Peyer's patch (tissue), 4 donors: ENCODE measurements at regions not wholly inside any gene's neighbourhood (a gene's known extent, or its start where the extent isn't known, plus 50 kb on each side); places are given as distances from the start of the nearest gene placed in this dataset.

Experiments
- DNase-seq, 3 donors: peaks; one replicate each; pipeline ENCODE4 v3.0.0-alpha.2; 2017 to 2019
- H3K27ac ChIP-seq, 4 donors: fragments of 200-600 bp; sonication (generic); one replicate each; pipeline ENCODE4 v1.5.1; 2016 to 2019
- H3K27me3 ChIP-seq, 2 donors: fragments of 200-600 bp; sonication (generic); one replicate each; pipeline ENCODE4 v1.5.1; 2019
- H3K36me3 ChIP-seq, 3 donors: fragments of 200-600 bp; sonication (generic); one replicate each; pipeline ENCODE4 v1.5.1; 2016 to 2019
- H3K4me1 ChIP-seq, 4 donors: fragments of 200-600 bp; sonication (generic); one replicate each; pipeline ENCODE4 v1.5.1; 2016 to 2019
- H3K4me3 ChIP-seq, 4 donors: fragments of 200-600 bp; sonication (generic); 1 replicate in 3 of 4; 2 replicates in 1 of 4; pipeline ENCODE4 v1.5.1; 2016 to 2019; ENCODE audit warnings: mild to moderate bottlenecking in 1 of 4
- H3K9me3 ChIP-seq, 4 donors: fragments of 200-600 bp; sonication (generic); one replicate each; pipeline ENCODE4 v1.5.1; 2016 to 2019; ENCODE audit warnings: mild to moderate bottlenecking in 1 of 4
- CTCF ChIP-seq, 6 experiments: fragments of 450-650 bp in 4 of 6; fragments of 200-600 bp in 2 of 6; sonication (generic) in 1 of 6; IDR thresholded peaks; one replicate each; pipeline ENCODE4 v1.5.1; 2017 to 2019; ENCODE audit warnings: antibody characterized with exemption in 6 of 6, mild to moderate bottlenecking in 3 of 6, moderate library complexity in 1 of 6
- POLR2A ChIP-seq, 2 donors: fragments of 450-650 bp; IDR thresholded peaks; one replicate each; pipeline ENCODE4 v1.5.1; 2017; ENCODE audit warnings: antibody characterized with exemption in 2 of 2, mild to moderate bottlenecking in 2 of 2, moderate library complexity in 2 of 2

GRCh38 chr20:58162986-58163385, 65.5 kb downstream of the ANKRD60 start:
- Histone ChIP-seq H3K4me1 (no peaks in the 10 kb centered on the region), H3K4me3 (no peak overlapping the region), H3K27ac (no peak overlapping the region), H3K27me3 (no peaks in the 10 kb centered on the region), H3K36me3 (no peaks in the 10 kb centered on the region), H3K9me3 (no peaks in the 10 kb centered on the region)
- DNase-seq = peak in 1 of 3 donors; percentile 26
- TF ChIP-seq POLR2A (IDR thresholded peaks at IDR 0.05) = no peak
- no peak for TF ChIP-seq CTCF (IDR thresholded peaks at IDR 0.05)

- Histone ChIP-seq H3K27ac (peak overlapping the region in 1 of 4 donors; percentile 28), H3K9me3 (no peaks in the 10 kb centered on the region), H3K4me3 (no peak overlapping the region), H3K36me3 (no peaks in the 10 kb centered on the region), H3K4me1 (no peaks in the 10 kb centered on the region), H3K27me3 (no peaks in the 10 kb centered on the region)
- peak in 1 of 3 donors; percentile 15 for DNase-seq
- TF ChIP-seq POLR2A (IDR thresholded peaks at IDR 0.05) (no peak), CTCF (IDR thresholded peaks at IDR 0.05) (no peak)
These were observed 67.3 kb downstream of the ANKRD60 start for GRCh38 chr20:58161192-58161591.

GRCh38 chr20:58160451-58161061, 67.9 kb downstream of the ANKRD60 start:
- Histone ChIP-seq H3K27me3 (no peaks in the 10 kb centered on the region), H3K27ac (peak overlapping the region in 1 of 4 donors; percentile 39), H3K4me1 (no peaks in the 10 kb centered on the region), H3K36me3 (no peaks in the 10 kb centered on the region), H3K9me3 (no peaks in the 10 kb centered on the region), H3K4me3 (no peak overlapping the region)
- TF ChIP-seq POLR2A (IDR thresholded peaks at IDR 0.05) = no peak
- TF ChIP-seq CTCF (IDR thresholded peaks at IDR 0.05) = no peak
- peak in 1 of 3 donors; percentile 41 for DNase-seq

GRCh38 chr20:58155148-58155925, 73.1 kb downstream of the ANKRD60 start:
- Histone ChIP-seq H3K27me3 (no peaks in the 10 kb centered on the region), H3K36me3 (no peaks in the 10 kb centered on the region), H3K27ac (no peak overlapping the region), H3K9me3 (no peaks in the 10 kb centered on the region), H3K4me3 (no peak overlapping the region), H3K4me1 (no peaks in the 10 kb centered on the region)
- DNase-seq = peak in 1 of 3 donors; percentile 13
- TF ChIP-seq POLR2A (IDR thresholded peaks at IDR 0.05) (no peak), CTCF (IDR thresholded peaks at IDR 0.05) (no peak)

GRCh38 chr20:58154113-58154512, 74.3 kb downstream of the ANKRD60 start:
- no peaks in the 10 kb centered on the region for H3K27me3 ChIP-seq
- no peaks in the 10 kb centered on the region for H3K36me3 ChIP-seq
- TF ChIP-seq CTCF (IDR thresholded peaks at IDR 0.05) = no peak
- TF ChIP-seq POLR2A (IDR thresholded peaks at IDR 0.05) = no peak
- H3K4me1 ChIP-seq = no peaks in the 10 kb centered on the region
- no peak for DNase-seq
- H3K27ac ChIP-seq = no peak overlapping the region
- H3K9me3 ChIP-seq = no peaks in the 10 kb centered on the region
- no peak overlapping the region for H3K4me3 ChIP-seq
